Naive B cell (primary cell): ENCODE measurements at regions not wholly inside any gene's neighbourhood (a gene's known extent, or its start where the extent isn't known, plus 50 kb on each side); places are given as distances from the start of the nearest gene placed in this dataset.
"Not testable (repeated sequence)": the region's sequence is repeated elsewhere in the genome, so short reads cannot be mapped to it uniquely, and the experiment has no call there.

ENCODE experiments used
- ATAC-seq, 2 donors: fragments of 150-1000 bp; cut with Tn5 transposase; 2 replicates each; pipeline ENCODE4 v1.10.0; 2021; ENCODE audit warnings: low read depth in 2 of 2, mild to moderate bottlenecking in 2 of 2, moderate library complexity in 2 of 2
- DNase-seq: peaks from one replicate; pipeline ENCODE4 v3.0.0; 2022
- H3K27ac Mint-ChIP-seq, 6 donors: one replicate each; pipeline ENCODE4 v1.8.0; 2020 to 2022; ENCODE audit warnings: mild to moderate bottlenecking in 6 of 6, mixed read lengths in 6 of 6, moderate library complexity in 5 of 6, inconsistent platforms in 2 of 6
- H3K27me3 Mint-ChIP-seq, 3 donors: one replicate each; pipeline ENCODE4 v1.8.0; 2021 to 2022; ENCODE audit warnings: mixed read lengths in 3 of 3, mild to moderate bottlenecking in 1 of 3
- H3K36me3 Mint-ChIP-seq, 2 donors: one replicate each; pipeline ENCODE4 v1.8.0; 2020 to 2022; ENCODE audit warnings: mixed read lengths in 2 of 2, inconsistent platforms in 1 of 2, mild to moderate bottlenecking in 1 of 2
- H3K4me1 Mint-ChIP-seq, 3 donors: one replicate each; pipeline ENCODE4 v1.8.0; 2020 to 2022; ENCODE audit warnings: mixed read lengths in 3 of 3, inconsistent platforms in 1 of 3, mild to moderate bottlenecking in 1 of 3, moderate library complexity in 1 of 3
- H3K4me3 Mint-ChIP-seq, 8 donors: one replicate each; pipeline ENCODE4 v1.8.0; 2020 to 2022; ENCODE audit warnings: mild to moderate bottlenecking in 8 of 8, mixed read lengths in 8 of 8, moderate library complexity in 8 of 8, inconsistent platforms in 2 of 8
- H3K9me3 Mint-ChIP-seq, 7 donors: one replicate each; pipeline ENCODE4 v1.8.0; 2020 to 2022; ENCODE audit warnings: mixed read lengths in 7 of 7, mild to moderate bottlenecking in 5 of 7, inconsistent platforms in 2 of 7, moderate library complexity in 1 of 7

DNA sequence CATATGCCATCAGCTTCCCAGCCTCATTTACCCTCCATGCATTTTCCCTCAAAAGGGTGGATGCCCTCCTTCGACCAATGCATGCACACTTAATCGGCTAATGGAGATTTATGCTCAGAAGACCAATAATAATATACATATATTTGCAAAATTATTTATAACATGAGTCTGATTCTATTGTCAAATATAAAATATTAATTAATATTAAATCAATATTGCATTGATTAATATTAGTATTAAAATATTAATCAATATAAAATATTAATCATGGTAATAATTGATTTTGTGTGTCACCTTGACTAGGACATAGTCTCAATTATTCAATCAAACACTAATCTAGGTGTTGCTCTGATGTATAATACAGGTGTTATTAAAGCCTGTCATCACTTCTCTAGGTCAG, 1282.5 kb downstream of the TMEM121 start:
- Mint-ChIP-seq H3K27ac (no peak overlapping the region), H3K4me1 (peaks cover 7 to 16% (median 9%) of the 10 kb centered on the region in 3 donors), H3K27me3 (peaks cover 0 to 4% (median 0%) of the 10 kb centered on the region in 3 donors), H3K9me3 (no peaks in the 10 kb centered on the region), H3K4me3 (no peak overlapping the region), H3K36me3 (no peaks in the 10 kb centered on the region)
- ATAC-seq (no peak), DNase-seq (no peak)

- H3K27me3 Mint-ChIP-seq = no peaks in the 10 kb centered on the region
- ATAC-seq (no peak), DNase-seq (no peak)
- no peaks in the 10 kb centered on the region for H3K36me3 Mint-ChIP-seq
- H3K4me3 Mint-ChIP-seq = peak overlapping the region in 1 of 8 donors; percentile 78
- no peaks in the 10 kb centered on the region for H3K9me3 Mint-ChIP-seq
- no peak overlapping the region for H3K27ac Mint-ChIP-seq
- H3K4me1 Mint-ChIP-seq = peaks cover 7 to 16% (median 9%) of the 10 kb centered on the region in 3 donors
Observed at GRCh38 chr14:106809615-106810014, 1283.2 kb downstream of the TMEM121 start.

- not testable (repeated sequence) for H3K27ac Mint-ChIP-seq, H3K36me3 Mint-ChIP-seq, DNase-seq, H3K27me3 Mint-ChIP-seq, H3K9me3 Mint-ChIP-seq
- H3K4me3 Mint-ChIP-seq = peak overlapping the region in 1 of 8 donors; percentile 90
- peaks cover 7 to 16% (median 9%) of the 10 kb centered on the region in 3 donors for H3K4me1 Mint-ChIP-seq
- peak; percentile 79 to 86 for ATAC-seq
Observed at GRCh38 chr14:106810168-106810567, 1283.8 kb downstream of the TMEM121 start.

GRCh38 chr14:106811162-106811561, 1284.8 kb downstream of the TMEM121 start:
- Mint-ChIP-seq H3K36me3 (no peaks in the 10 kb centered on the region), H3K27ac (peak overlapping the region in 1 of 6 donors; percentile 29), H3K4me1 (peaks cover 7 to 16% (median 9%) of the 10 kb centered on the region in 3 donors), H3K4me3 (no peak overlapping the region), H3K9me3 (no peaks in the 10 kb centered on the region), H3K27me3 (no peaks in the 10 kb centered on the region)
- DNase-seq = no peak
- no peak for ATAC-seq

DNA sequence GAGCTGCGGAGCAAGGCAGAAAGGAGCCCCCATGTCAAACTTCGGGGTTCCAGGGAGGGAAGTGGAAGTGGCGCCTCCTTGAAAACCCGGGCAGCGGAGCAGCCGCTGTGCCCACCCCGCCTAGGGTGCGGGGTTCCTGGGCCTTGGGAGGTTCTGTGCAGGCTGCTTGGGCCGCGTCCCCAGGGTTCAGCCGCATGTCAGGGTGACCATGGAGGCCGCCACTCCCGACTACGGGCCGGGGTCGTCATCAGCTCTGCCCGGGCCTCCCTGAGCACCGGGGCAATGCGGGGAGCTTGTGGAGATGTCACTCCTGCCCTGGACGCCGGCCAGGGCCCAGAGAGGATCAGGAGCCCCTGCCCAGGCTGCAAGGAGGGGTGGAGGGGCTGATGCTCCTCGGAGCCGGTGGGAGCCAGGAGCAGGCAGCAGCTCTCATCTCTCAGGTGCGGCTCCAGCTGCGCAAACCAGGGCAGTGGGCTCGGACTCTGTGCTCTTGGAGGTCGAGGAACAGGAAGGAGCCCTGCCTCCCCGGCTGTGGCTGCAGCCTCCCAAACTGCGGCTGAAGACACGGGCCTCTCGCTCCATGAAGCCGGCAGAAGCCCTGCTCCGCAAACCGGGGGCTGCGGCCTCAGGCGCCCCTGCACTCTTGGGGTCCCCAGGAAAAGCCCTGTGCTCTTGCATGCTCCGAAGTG, 1286.5 kb downstream of the TMEM121 start:
- H3K4me1 Mint-ChIP-seq = peaks cover 7 to 16% (median 9%) of the 10 kb centered on the region in 3 donors
- H3K4me3 Mint-ChIP-seq = no peak overlapping the region
- DNase-seq = no peak
- H3K9me3 Mint-ChIP-seq = no peaks in the 10 kb centered on the region
- peak overlapping the region in 1 of 6 donors; percentile 66 for H3K27ac Mint-ChIP-seq
- H3K27me3 Mint-ChIP-seq = no peaks in the 10 kb centered on the region
- ATAC-seq = no peak
- no peaks in the 10 kb centered on the region for H3K36me3 Mint-ChIP-seq

DNA sequence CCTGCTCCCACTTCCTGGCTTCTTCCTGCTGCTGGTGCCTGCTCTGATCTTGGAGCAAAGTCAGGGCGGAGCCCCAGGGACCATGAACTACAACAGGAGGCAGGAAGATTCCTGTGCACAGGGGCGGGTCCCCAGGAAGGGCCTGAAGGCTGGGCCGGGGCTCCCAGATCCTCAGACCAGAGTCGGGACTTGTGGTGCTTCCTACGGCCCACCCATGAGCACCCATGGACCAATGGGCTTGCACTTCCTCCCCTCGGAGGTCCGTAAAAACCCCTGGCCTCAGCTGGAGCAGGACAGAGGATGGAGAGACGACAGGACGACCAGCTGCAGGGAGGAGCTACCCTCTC, 1287.1 kb downstream of the TMEM121 start:
- DNase-seq (no peak), ATAC-seq (no peak)
- H3K27ac Mint-ChIP-seq = no peak overlapping the region
- H3K27me3 Mint-ChIP-seq = no peaks in the 10 kb centered on the region
- H3K9me3 Mint-ChIP-seq = no peaks in the 10 kb centered on the region
- H3K4me3 Mint-ChIP-seq = no peak overlapping the region
- peaks cover 7 to 16% (median 9%) of the 10 kb centered on the region in 3 donors for H3K4me1 Mint-ChIP-seq
- no peaks in the 10 kb centered on the region for H3K36me3 Mint-ChIP-seq

GRCh38 chr14:106820119-106820518, 1293.7 kb downstream of the TMEM121 start:
- H3K36me3 Mint-ChIP-seq = no peaks in the 10 kb centered on the region
- no peaks in the 10 kb centered on the region for H3K9me3 Mint-ChIP-seq
- no peaks in the 10 kb centered on the region for H3K27me3 Mint-ChIP-seq
- peaks cover 4 to 6% (median 4%) of the 10 kb centered on the region in 3 donors for H3K4me1 Mint-ChIP-seq
- no peak for ATAC-seq
- peak overlapping the region in 1 of 8 donors; percentile 84 for H3K4me3 Mint-ChIP-seq
- no peak for DNase-seq
- peak overlapping the region in 1 of 6 donors; percentile 48 for H3K27ac Mint-ChIP-seq

GRCh38 chr14:106821119-106821518, 1294.7 kb downstream of the TMEM121 start:
- DNase-seq = no peak
- Mint-ChIP-seq H3K9me3 (no peaks in the 10 kb centered on the region), H3K36me3 (no peaks in the 10 kb centered on the region), H3K27me3 (no peaks in the 10 kb centered on the region), H3K4me3 (no peak overlapping the region), H3K4me1 (peaks cover 4 to 6% (median 4%) of the 10 kb centered on the region in 3 donors), H3K27ac (no peak overlapping the region)
- ATAC-seq = no peak

GRCh38 chr14:106822905-106823304, 1296.5 kb downstream of the TMEM121 start:
- DNase-seq = no peak
- peaks cover 4 to 6% (median 4%) of the 10 kb centered on the region in 3 donors for H3K4me1 Mint-ChIP-seq
- no peaks in the 10 kb centered on the region for H3K36me3 Mint-ChIP-seq
- no peak for ATAC-seq
- no peaks in the 10 kb centered on the region for H3K27me3 Mint-ChIP-seq
- no peak overlapping the region for H3K4me3 Mint-ChIP-seq
- no peak overlapping the region for H3K27ac Mint-ChIP-seq
- H3K9me3 Mint-ChIP-seq = no peaks in the 10 kb centered on the region

GRCh38 chr14:106823552-106823951, 1297.2 kb downstream of the TMEM121 start:
- Mint-ChIP-seq H3K27me3 (no peaks in the 10 kb centered on the region), H3K4me3 (no peak overlapping the region), H3K4me1 (peaks cover 4 to 6% (median 4%) of the 10 kb centered on the region in 3 donors), H3K9me3 (no peaks in the 10 kb centered on the region), H3K36me3 (no peaks in the 10 kb centered on the region), H3K27ac (no peak overlapping the region)
- ATAC-seq = no peak
- no peak for DNase-seq

GRCh38 chr14:106826833-106827369, 1300.5 kb downstream of the TMEM121 start:
- Mint-ChIP-seq H3K9me3 (peaks cover 0 to 3% (median 0%) of the 10 kb centered on the region in 7 donors), H3K4me3 (no peak overlapping the region), H3K4me1 (peaks cover 9 to 12% (median 10%) of the 10 kb centered on the region in 3 donors), H3K27ac (no peak overlapping the region), H3K36me3 (no peaks in the 10 kb centered on the region), H3K27me3 (no peaks in the 10 kb centered on the region)
- DNase-seq (no peak), ATAC-seq (no peak)

- peaks cover 9 to 12% (median 10%) of the 10 kb centered on the region in 3 donors for H3K4me1 Mint-ChIP-seq
- DNase-seq (peak; percentile 38), ATAC-seq (peak; percentile 52 to 58)
- no peaks in the 10 kb centered on the region for H3K27me3 Mint-ChIP-seq
- H3K4me3 Mint-ChIP-seq = peak overlapping the region in 3 of 8 donors; percentile 4 to 68 (median 31)
- H3K36me3 Mint-ChIP-seq = no peaks in the 10 kb centered on the region
- H3K9me3 Mint-ChIP-seq = peaks cover 0 to 3% (median 0%) of the 10 kb centered on the region in 7 donors
- peak overlapping the region in 3 of 6 donors; percentile 70 to 87 (median 70) for H3K27ac Mint-ChIP-seq
Observed at GRCh38 chr14:106831322-106831720, 1304.9 kb downstream of the TMEM121 start.

DNA sequence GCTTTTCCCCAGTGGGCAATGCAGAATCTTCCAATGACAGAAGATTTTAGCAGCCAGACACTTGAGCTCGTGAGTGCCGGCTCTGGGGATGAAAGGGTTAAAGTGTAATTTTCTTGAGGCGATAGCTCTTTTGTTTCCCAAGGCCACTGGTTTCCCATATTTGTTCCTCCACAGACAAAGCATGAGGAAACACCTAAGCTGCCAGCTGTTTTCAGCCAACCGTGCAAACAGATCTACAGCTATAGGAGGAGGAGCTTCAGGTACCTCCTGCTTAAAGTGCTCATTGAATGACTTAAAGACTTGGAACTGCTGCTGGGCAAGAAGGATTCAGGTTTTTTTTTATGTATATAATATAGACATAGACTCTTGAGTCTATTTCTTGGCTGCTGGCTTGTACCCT, 1311.5 kb downstream of the TMEM121 start:
- ATAC-seq (no peak), DNase-seq (no peak)
- H3K27ac Mint-ChIP-seq = peak overlapping the region in 1 of 6 donors; percentile 52
- no peaks in the 10 kb centered on the region for H3K27me3 Mint-ChIP-seq
- H3K4me3 Mint-ChIP-seq = no peak overlapping the region
- peaks cover 14 to 29% (median 21%) of the 10 kb centered on the region in 3 donors for H3K4me1 Mint-ChIP-seq
- H3K36me3 Mint-ChIP-seq = no peaks in the 10 kb centered on the region
- H3K9me3 Mint-ChIP-seq = no peaks in the 10 kb centered on the region

- ATAC-seq (no peak), DNase-seq (no peak)
- Mint-ChIP-seq H3K4me3 (no peak overlapping the region), H3K9me3 (no peaks in the 10 kb centered on the region), H3K4me1 (peaks cover 22 to 39% (median 32%) of the 10 kb centered on the region in 3 donors), H3K27ac (no peak overlapping the region), H3K36me3 (no peaks in the 10 kb centered on the region), H3K27me3 (no peaks in the 10 kb centered on the region)
Observed at GRCh38 chr14:106838991-106839769, 1312.8 kb downstream of the TMEM121 start.
